PC-9 (cell line): ENCODE measurements at regions not wholly inside any gene's neighbourhood (a gene's known extent, or its start where the extent isn't known, plus 50 kb on each side); places are given as distances from the start of the nearest gene placed in this dataset.

ENCODE experiments used
- BruUV-seq: library from RNA; stranded (reverse); fragments of 400-500 nt; replicated peaks from 2 replicates; lab custom pipeline; 2021; lab: Mats Ljungman, UMichigan
- CTCF ChIA-PET: fragments of 300-600 bp; sonication (Branson Sonifier 250); formaldehyde crosslinking; loops from one replicate; lab custom pipeline; 2022; ENCODE audit warnings: antibody characterized with exemption; lab: Charles Lee
- POLR2A ChIA-PET: fragments of 300-600 bp; sonication (Branson Sonifier 250); formaldehyde crosslinking; loops from one replicate; lab custom pipeline; 2022; ENCODE audit warnings: antibody characterized with exemption; ENCODE audit not compliant: unreplicated experiment; lab: Charles Lee
- DNase-seq, 2 experiments: peaks; one replicate each; pipeline versions ENCODE4 v3.0.0 to v3.0.0-alpha.2; 2015 to 2022; ENCODE audit warnings: mixed read lengths in 1 of 2
- H2AFZ ChIP-seq: fragments of 200-600 bp; sonication (generic); 2 replicates; pipeline ENCODE4 v1.8.1; 2017; ENCODE audit warnings: antibody characterized with exemption
- H3F3A ChIP-seq: fragments of 200-600 bp; sonication (generic); 2 replicates; pipeline ENCODE4 v1.8.1; 2017; ENCODE audit warnings: antibody characterized with exemption, mild to moderate bottlenecking, low read depth; ENCODE audit not compliant: insufficient read depth
- H3K27ac ChIP-seq: fragments of 200-600 bp; sonication (generic); 2 replicates; pipeline ENCODE4 v1.6.1; 2016; ENCODE audit warnings: mixed run types
- H3K27me3 ChIP-seq: fragments of 200-600 bp; sonication (generic); 2 replicates; pipeline ENCODE4 v1.6.1; 2016; ENCODE audit warnings: low read depth, mixed run types; ENCODE audit not compliant: insufficient read depth
- H3K36me3 ChIP-seq: fragments of 200-600 bp; sonication (generic); 2 replicates; pipeline ENCODE4 v1.6.1; 2016; ENCODE audit warnings: low read depth, mixed run types
- H3K4me1 ChIP-seq: fragments of 200-600 bp; sonication (generic); replicated peaks from 2 replicates; pipeline ENCODE4 v1.6.1; 2016; ENCODE audit warnings: mixed run types; ENCODE audit not compliant: insufficient read depth
- H3K4me2 ChIP-seq: fragments of 200-600 bp; sonication (generic); 2 replicates; pipeline ENCODE4 v1.6.1; 2017; ENCODE audit warnings: mixed run types
- H3K4me3 ChIP-seq: fragments of 200-600 bp; sonication (generic); 2 replicates; pipeline ENCODE4 v1.6.1; 2016; ENCODE audit warnings: mixed run types
- H3K79me2 ChIP-seq: fragments of 200-600 bp; sonication (generic); 2 replicates; pipeline ENCODE4 v1.6.1; 2017; ENCODE audit warnings: low read depth, mixed run types
- H3K9me2 ChIP-seq: fragments of 200-600 bp; sonication (generic); 2 replicates; pipeline ENCODE4 v1.8.1; 2017; ENCODE audit warnings: mild to moderate bottlenecking; ENCODE audit not compliant: insufficient read depth
- H3K9me3 ChIP-seq: fragments of 200-600 bp; sonication (generic); 2 replicates; pipeline ENCODE4 v1.8.1; 2016; ENCODE audit warnings: low read depth; ENCODE audit not compliant: insufficient read depth
- H4K20me1 ChIP-seq: fragments of 200-600 bp; sonication (generic); 2 replicates; pipeline ENCODE4 v1.8.1; 2017; ENCODE audit not compliant: insufficient read depth
- EZH2 ChIP-seq: fragments of 200-600 bp; sonication (generic); IDR thresholded peaks from 2 replicates; pipeline ENCODE4 v1.8.0; 2017; ENCODE audit warnings: antibody characterized with exemption, low read depth
- intact Hi-C: fragments of 100-400 bp; cut with micrococcal nuclease; formaldehyde crosslinking; loops from one replicate; pipeline ENCODE4 v1.10.0; 2022; ENCODE audit not compliant: unreplicated experiment
- TF ChIP-seq, protein P1 (sequence below): fragments of 200-600 bp; sonication (generic); conservative IDR thresholded peaks from 2 replicates; pipeline ENCODE4 v1.6.1; 2017; ENCODE audit warnings: mixed run types, antibody characterized with exemption, mild to moderate bottlenecking, moderate library complexity

DNA sequence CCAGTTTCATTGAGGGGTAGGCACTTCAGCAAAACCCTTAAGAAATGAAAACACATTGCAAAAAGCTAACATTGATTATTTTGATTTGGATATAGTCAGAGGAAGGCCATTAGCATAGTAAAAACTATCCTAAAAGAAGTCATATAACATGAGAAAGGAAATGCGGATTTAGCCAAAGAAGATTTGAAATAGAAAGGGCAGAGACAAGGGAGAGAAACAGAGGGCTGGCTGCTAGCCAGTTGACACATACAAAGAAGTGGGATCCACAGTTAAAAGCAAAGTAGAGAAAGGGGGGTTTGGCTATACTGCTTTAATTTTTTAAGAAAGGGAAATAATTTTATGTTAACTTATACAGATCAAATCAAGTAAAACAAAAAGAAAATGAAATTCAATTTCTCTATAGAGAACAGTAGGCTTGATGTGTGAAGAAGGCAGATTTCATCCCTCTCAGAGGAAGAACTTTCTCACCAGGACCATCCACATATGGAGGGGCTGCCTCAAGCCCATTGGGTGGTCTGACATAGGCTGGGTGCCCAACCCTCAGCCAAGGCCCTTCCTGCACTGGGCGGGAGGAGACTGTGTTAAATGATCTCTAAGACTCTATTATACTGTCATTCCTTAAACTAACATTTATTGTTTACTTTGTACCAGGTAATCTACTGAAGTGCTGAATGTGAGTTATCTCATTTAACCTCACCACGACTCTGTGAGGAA lies 420.3 kb downstream of the CCDC91 start:
- Histone ChIP-seq H3K4me3 (no peak overlapping the region), H3K27ac (peak overlapping the region; percentile 59), H3K36me3 (no peaks in the 10 kb centered on the region), H3K27me3 (no peaks in the 10 kb centered on the region), H3K4me2 (peak overlapping the region; percentile 22), H2AFZ (no peak overlapping the region), H3K79me2 (no peaks in the 10 kb centered on the region), H3K9me2 (0 out of 2 replicates have a peak, but pooled peaks cover 13% of the 10 kb centered on the region), H3F3A (peaks cover 30% of the 10 kb centered on the region), H3K9me3 (peaks cover 6% of the 10 kb centered on the region; the same call in 1 of the 2 replicates), H4K20me1 (no peaks in the 10 kb centered on the region), H3K4me1 (peaks cover 28% of the 10 kb centered on the region)
- BruUV-seq, result no TSS peak
- ChIA-PET POLR2A (no interaction called here), CTCF (no interaction called here)
- TF ChIP-seq EZH2, result no peak
- TF ChIP-seq, protein P1, sequence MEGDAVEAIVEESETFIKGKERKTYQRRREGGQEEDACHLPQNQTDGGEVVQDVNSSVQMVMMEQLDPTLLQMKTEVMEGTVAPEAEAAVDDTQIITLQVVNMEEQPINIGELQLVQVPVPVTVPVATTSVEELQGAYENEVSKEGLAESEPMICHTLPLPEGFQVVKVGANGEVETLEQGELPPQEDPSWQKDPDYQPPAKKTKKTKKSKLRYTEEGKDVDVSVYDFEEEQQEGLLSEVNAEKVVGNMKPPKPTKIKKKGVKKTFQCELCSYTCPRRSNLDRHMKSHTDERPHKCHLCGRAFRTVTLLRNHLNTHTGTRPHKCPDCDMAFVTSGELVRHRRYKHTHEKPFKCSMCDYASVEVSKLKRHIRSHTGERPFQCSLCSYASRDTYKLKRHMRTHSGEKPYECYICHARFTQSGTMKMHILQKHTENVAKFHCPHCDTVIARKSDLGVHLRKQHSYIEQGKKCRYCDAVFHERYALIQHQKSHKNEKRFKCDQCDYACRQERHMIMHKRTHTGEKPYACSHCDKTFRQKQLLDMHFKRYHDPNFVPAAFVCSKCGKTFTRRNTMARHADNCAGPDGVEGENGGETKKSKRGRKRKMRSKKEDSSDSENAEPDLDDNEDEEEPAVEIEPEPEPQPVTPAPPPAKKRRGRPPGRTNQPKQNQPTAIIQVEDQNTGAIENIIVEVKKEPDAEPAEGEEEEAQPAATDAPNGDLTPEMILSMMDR, result no peak
- DNase-seq, result no peak
- intact Hi-C loops, result no loop called here

DNA sequence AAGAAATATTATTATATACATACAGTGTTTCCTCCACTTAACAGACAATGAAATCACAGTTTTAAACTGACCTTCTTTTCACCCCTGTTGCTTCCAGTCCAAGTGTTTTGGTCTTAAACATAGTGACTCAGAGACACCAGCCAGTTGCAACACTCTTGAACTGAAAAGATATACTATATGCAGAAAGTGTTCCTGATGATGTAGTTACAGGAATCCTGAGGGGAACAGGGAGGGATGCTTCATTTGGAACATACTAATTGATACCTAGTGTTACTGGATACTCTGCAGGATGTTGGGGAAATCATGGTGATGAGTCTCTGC lies 420.8 kb downstream of the CCDC91 start:
- TF ChIP-seq, protein P1, result no peak
- no peak for TF ChIP-seq EZH2
- H3K4me3 ChIP-seq, result no peak overlapping the region
- H2AFZ ChIP-seq, result 0 out of 2 replicates have a peak overlapping the region, but pooled peaks have one; percentile 9
- H3F3A ChIP-seq, result peaks cover 30% of the 10 kb centered on the region
- H3K4me2 ChIP-seq, result peak overlapping the region; percentile 22
- intact Hi-C loops, result no loop called here
- peak; percentile 14 to 93 for DNase-seq
- H4K20me1 ChIP-seq, result no peaks in the 10 kb centered on the region
- peak overlapping the region; percentile 59 for H3K27ac ChIP-seq
- H3K27me3 ChIP-seq, result no peaks in the 10 kb centered on the region
- no peaks in the 10 kb centered on the region for H3K79me2 ChIP-seq
- no TSS peak for BruUV-seq
- ChIA-PET CTCF (no interaction called here), POLR2A (no interaction called here)
- 0 out of 2 replicates have a peak, but pooled peaks cover 13% of the 10 kb centered on the region for H3K9me2 ChIP-seq
- no peaks in the 10 kb centered on the region for H3K36me3 ChIP-seq
- H3K4me1 ChIP-seq, result peaks cover 28% of the 10 kb centered on the region
- H3K9me3 ChIP-seq, result peaks cover 6% of the 10 kb centered on the region; the same call in 1 of the 2 replicates

DNA sequence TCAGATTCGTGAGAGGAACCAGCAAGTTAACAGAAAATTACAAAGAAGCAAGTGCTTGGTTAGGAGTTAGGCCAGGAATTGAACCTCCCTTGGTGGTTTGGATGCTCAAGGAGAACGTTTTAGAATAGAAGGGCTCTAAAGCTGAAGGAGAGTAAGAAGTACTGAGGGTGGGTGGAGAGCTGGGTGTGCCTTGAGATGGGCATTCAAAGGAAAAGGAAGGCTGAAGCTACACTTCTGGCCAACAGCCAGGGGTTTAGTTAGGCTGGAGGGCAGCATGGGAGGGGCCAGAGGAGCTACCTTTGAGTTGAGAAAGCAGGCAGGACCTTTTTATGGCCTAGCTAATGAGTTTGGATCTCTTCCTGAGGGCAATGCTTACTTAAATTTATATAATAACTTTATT lies 421.2 kb downstream of the CCDC91 start:
- Histone ChIP-seq H3K79me2 (no peaks in the 10 kb centered on the region), H3F3A (peaks cover 30% of the 10 kb centered on the region), H4K20me1 (no peaks in the 10 kb centered on the region), H3K4me1 (peaks cover 28% of the 10 kb centered on the region), H3K9me3 (peaks cover 6% of the 10 kb centered on the region; the same call in 1 of the 2 replicates), H2AFZ (0 out of 2 replicates have a peak overlapping the region, but pooled peaks have one; percentile 9), H3K9me2 (0 out of 2 replicates have a peak, but pooled peaks cover 13% of the 10 kb centered on the region), H3K4me3 (no peak overlapping the region), H3K36me3 (no peaks in the 10 kb centered on the region), H3K27ac (peak overlapping the region; percentile 59), H3K4me2 (peak overlapping the region; percentile 22), H3K27me3 (no peaks in the 10 kb centered on the region)
- peak; percentile 38 to 51 for DNase-seq
- POLR2A ChIA-PET, result interaction anchor here (0.7 kb wide), 1 partner anchor 348 kb away, joined by 3 read pairs; no protein-coding TSS in a partner anchor
- intact Hi-C loops, result no loop called here
- no TSS peak for BruUV-seq
- CTCF ChIA-PET, result no interaction called here
- no peak for TF ChIP-seq EZH2
- TF ChIP-seq, protein P1, result no peak
